IPS-18c (cell line): ENCODE measurements at regions not wholly inside any gene's neighbourhood (a gene's known extent, or its start where the extent isn't known, plus 50 kb on each side); places are given as distances from the start of the nearest gene placed in this dataset.

ENCODE experiments used
- H3K4me3 ChIP-seq: 2 replicates; pipeline ENCODE4 v1.7.0; 2013; ENCODE audit warnings: low read depth, mild to moderate bottlenecking, low read length, moderate library complexity; ENCODE audit not compliant: insufficient read depth
- H3K9me3 ChIP-seq: one replicate; pipeline ENCODE4 v1.6.1; 2013; ENCODE audit warnings: mild to moderate bottlenecking, low read length, moderate library complexity; ENCODE audit not compliant: control insufficient read depth, insufficient read depth

GRCh38 chr5:104444656-104445055 is 882.1 kb upstream of the NUDT12 start:
- Histone ChIP-seq H3K4me3 (no peak overlapping the region), H3K9me3 (no peaks in the 10 kb centered on the region)

DNA sequence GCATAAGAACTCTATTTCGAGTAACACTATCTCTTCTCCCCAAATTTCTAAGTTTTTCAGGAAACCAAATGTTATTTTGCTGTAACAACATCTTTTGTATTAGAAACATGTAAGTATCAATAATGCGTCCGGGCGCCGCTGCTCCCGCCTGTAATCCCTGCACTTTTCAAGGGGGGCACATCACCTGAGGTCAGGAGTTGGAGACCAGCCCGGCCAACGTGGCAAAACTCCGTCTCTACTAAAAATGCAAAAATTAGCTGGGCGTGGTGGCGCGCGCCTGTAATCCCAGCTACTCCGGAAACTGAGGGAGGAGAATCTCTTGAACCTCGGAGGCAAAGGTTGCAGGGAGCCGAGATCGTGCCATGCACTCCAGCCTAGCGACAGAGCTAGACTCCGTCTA is 881.1 kb upstream of the NUDT12 start:
- Histone ChIP-seq H3K4me3 (no peak overlapping the region), H3K9me3 (no peaks in the 10 kb centered on the region)

- no peak overlapping the region for H3K4me3 ChIP-seq
- no peaks in the 10 kb centered on the region for H3K9me3 ChIP-seq
Measured at GRCh38 chr5:104431981-104432380, 869.4 kb upstream of the NUDT12 start.

DNA sequence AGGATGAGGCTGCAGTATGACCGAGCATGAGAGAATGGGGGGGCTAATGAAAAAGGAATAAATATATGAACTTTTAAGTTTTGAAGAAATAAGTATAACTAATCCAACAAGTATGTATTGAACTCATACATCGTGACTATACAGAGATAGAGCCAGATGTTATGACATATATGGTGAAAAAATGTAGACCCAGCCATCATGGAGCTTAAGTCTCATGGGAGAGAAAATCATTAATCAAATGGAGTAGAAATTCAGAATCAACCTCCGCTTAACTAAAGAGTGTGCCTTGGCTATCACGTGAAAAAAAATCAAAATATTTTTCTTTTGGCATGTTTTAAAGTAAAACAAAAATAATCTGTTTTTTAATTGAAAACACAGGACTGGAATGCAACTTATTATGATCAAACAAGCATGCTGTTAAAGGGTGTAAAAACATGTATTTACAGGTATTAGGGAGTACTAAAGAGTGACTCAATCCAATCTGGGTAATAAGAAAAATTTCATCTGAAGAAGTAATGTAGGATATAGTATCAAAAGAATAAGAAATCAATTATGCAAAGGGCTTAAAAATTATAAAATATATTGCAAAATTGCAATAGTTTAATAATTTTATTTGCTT is 868.5 kb upstream of the NUDT12 start:
- H3K4me3 ChIP-seq, result no peak overlapping the region
- H3K9me3 ChIP-seq, result no peaks in the 10 kb centered on the region

DNA sequence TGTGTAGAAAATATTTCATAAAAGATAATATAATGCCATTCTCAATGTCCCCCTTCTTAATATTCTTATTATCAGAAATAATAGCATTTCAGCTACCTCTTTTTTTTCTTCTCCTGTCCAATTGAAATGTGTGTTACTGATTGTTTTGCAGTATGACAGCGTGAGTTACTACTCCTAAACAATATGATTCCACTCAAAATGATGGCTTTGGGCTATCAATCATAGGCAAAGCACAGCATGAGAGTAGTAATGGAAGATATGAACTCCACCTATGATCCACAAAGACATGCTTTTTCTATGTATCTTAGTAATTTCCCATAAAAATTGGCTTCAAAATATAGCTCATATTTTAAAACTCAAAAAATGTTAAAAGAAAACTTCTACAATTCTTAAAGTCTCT is 867.3 kb upstream of the NUDT12 start:
- Histone ChIP-seq H3K4me3 (no peak overlapping the region), H3K9me3 (no peaks in the 10 kb centered on the region)

DNA sequence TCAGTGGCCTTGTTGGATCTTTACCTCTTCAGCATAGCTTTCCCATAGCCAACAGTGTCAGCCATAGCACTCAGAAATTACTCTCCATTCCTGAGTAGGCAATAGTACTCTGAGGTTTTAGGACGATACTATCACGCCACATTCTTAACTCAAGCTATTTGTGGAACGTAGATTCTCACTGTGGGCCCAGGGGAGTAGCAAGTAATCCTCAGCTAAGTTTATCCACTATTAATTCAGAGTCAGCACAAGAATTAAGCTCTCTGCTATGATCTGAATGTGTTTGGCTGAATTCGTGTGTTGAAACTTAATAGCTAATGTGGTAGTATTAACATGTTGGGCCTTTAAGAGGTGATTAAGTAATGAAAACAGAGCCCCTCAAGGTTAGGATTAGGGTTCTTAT is 858.8 kb upstream of the NUDT12 start:
- H3K4me3 ChIP-seq, result no peak overlapping the region
- H3K9me3 ChIP-seq, result no peaks in the 10 kb centered on the region

DNA sequence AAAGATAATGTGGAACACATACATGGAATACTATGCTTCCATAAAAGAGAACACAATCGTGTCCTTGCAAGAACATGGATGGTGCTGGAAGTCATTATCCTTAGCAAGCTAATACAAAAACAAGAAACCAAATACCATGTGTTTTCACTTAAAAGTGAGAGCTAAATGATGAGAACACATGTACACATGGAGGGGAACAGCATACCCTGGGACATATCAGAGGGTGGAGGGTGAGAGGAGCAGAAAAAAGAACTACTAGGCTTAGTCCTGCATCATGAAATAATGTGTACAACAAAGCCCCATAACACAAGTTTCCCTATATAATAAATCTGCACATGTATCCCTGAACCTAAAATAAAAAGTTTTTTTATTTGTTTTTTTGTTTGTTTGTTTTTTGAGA is 855.5 kb upstream of the NUDT12 start:
- Histone ChIP-seq H3K9me3 (no peaks in the 10 kb centered on the region), H3K4me3 (no peak overlapping the region)

- H3K9me3 ChIP-seq, result no peaks in the 10 kb centered on the region
- no peak overlapping the region for H3K4me3 ChIP-seq
Measured at GRCh38 chr5:104412649-104413240, 850.2 kb upstream of the NUDT12 start.

GRCh38 chr5:104400941-104401340 is 838.4 kb upstream of the NUDT12 start:
- no peak overlapping the region for H3K4me3 ChIP-seq
- no peaks in the 10 kb centered on the region for H3K9me3 ChIP-seq

- H3K4me3 ChIP-seq, result no peak overlapping the region
Measured at GRCh38 chr5:104385906-104386305, 823.3 kb upstream of the NUDT12 start.

GRCh38 chr5:104375345-104375744 is 812.8 kb upstream of the NUDT12 start:
- H3K4me3 ChIP-seq, result no peak overlapping the region

More at GRCh38 chr5:104385906-104386305, 823.3 kb upstream of the NUDT12 start:
- no peaks in the 10 kb centered on the region for H3K9me3 ChIP-seq

DNA sequence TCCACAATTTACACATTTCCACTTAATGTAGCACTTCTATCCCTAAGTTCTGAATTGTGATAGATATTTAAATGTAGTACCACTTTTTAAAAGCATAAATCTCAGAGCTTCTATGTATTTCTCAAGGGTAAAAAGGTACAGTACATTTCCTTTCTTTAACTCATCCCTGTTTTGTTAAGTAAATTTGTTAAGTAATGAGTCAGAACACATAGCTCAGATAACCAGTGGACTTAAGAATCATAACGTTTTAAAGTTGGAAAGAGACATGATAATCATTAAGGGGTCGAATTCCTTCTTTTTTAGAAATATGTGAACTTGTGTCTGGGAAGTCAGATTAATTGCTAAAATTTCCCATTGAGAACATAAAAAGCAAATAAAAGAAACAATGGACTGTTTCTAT is 810.2 kb upstream of the NUDT12 start:
- no peak overlapping the region for H3K4me3 ChIP-seq
- no peaks in the 10 kb centered on the region for H3K9me3 ChIP-seq

More at GRCh38 chr5:104375345-104375744, 812.8 kb upstream of the NUDT12 start:
- no peaks in the 10 kb centered on the region for H3K9me3 ChIP-seq

GRCh38 chr5:104372376-104372775 is 809.8 kb upstream of the NUDT12 start:
- Histone ChIP-seq H3K4me3 (no peak overlapping the region), H3K9me3 (no peaks in the 10 kb centered on the region)

GRCh38 chr5:104370523-104370922 is 807.9 kb upstream of the NUDT12 start:
- no peaks in the 10 kb centered on the region for H3K9me3 ChIP-seq

DNA sequence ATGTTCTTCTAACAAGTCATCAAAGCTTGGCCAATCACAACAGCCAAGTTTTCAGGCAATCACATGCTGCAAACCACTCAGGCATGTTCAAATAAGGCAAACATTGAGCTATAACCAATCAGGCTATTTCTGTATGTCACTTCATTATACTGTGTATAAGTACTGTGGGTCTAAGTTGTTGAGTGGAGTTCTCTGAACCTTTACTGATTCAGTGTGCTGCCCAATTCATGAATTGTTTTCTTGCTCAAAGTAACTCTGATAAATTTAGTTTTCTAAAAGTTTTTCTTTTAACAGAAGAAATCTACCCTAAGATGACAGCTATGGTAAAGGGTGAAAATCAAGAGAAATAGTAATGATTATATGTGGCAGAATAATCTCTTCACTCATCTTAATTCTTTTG is 805.4 kb upstream of the NUDT12 start:
- no peaks in the 10 kb centered on the region for H3K9me3 ChIP-seq
- no peak overlapping the region for H3K4me3 ChIP-seq

More at GRCh38 chr5:104370523-104370922, 807.9 kb upstream of the NUDT12 start:
- H3K4me3 ChIP-seq, result no peak overlapping the region

DNA sequence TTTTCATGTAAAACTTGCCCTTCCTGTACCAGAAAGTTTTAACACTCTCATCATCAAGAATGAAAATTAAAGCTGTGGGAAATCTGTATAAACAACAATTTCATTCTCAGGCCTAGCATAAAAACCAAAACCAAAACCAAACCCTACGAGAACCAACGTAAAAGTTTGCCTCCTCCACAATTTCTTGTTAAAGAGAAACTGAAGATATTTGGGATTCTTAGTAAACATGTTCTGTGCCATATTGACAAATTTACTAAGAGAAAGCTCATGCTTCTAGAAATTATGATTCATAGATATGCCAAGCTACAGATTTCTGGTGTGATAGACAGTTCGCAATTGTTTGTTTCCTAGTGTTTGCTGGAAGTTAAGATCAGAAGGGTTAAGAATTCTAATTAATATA is 801.0 kb upstream of the NUDT12 start:
- H3K4me3 ChIP-seq, result no peak overlapping the region
- H3K9me3 ChIP-seq, result no peaks in the 10 kb centered on the region

DNA sequence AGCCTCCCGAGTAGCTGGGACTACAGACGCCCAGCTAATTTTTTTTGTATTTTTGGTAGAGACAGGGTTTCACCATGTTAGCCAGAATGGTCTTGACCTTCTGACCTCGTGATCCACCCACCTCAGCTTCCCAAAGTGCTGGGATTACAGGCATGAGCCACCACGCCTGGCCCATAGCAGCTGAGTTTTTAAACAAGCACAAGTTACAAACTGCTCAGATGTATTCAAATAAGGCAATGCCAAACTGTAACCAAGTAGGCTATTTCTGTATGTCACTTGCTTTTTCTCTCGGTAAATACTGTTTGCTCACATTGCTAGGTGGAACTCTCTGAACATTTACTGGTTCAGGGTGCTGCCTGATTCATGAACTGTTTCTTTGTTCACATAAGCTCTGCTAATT is 799.3 kb upstream of the NUDT12 start:
- H3K9me3 ChIP-seq, result no peaks in the 10 kb centered on the region

GRCh38 chr5:104355350-104355749 is 792.8 kb upstream of the NUDT12 start:
- Histone ChIP-seq H3K9me3 (no peaks in the 10 kb centered on the region), H3K4me3 (no peak overlapping the region)

More for the DNA sequence above, 799.3 kb upstream of the NUDT12 start:
- no peak overlapping the region for H3K4me3 ChIP-seq

- H3K9me3 ChIP-seq, result no peaks in the 10 kb centered on the region
- H3K4me3 ChIP-seq, result no peak overlapping the region
Measured at GRCh38 chr5:104353371-104353770, 790.8 kb upstream of the NUDT12 start.
